ENCODE measurements at regions not wholly inside any gene's neighbourhood (a gene's known extent, or its start where the extent isn't known, plus 50 kb on each side); places are given as distances from the start of the nearest gene placed in this dataset.

DNA sequence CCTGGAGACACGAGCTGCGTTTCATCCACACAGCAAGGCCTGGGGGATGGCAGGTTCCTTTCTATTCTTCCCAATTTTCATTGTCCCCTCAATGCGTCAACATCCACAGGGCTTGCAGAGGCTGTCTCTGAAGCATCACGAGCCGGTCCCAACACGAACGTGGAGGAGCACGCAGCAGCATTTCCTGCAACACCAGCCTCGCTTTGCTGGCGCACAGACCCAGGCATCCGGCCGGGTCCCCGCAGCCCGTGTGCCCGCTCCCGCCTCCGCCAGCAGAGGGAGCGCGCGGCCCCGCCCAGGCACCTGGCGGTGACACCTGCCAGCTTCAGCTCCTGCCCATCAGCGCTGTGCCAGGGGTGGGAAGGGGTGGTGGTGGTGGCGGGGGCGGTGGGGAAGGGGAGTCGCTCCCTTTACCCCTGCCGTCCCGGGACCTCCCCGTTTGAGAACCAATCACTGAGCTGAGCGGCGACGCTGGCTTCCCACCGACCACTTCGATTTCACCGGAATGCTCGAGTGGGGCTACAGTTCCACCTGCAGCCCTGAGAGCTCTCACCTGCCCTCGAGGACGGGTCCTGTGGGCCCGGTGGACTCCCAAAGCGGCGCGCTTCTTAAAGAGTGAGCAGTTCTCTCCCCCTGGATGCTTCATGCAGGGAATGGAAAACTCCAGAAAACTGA is 464.5 kb downstream of the ICE1 start:
- TF ChIP-seq, protein P1, sequence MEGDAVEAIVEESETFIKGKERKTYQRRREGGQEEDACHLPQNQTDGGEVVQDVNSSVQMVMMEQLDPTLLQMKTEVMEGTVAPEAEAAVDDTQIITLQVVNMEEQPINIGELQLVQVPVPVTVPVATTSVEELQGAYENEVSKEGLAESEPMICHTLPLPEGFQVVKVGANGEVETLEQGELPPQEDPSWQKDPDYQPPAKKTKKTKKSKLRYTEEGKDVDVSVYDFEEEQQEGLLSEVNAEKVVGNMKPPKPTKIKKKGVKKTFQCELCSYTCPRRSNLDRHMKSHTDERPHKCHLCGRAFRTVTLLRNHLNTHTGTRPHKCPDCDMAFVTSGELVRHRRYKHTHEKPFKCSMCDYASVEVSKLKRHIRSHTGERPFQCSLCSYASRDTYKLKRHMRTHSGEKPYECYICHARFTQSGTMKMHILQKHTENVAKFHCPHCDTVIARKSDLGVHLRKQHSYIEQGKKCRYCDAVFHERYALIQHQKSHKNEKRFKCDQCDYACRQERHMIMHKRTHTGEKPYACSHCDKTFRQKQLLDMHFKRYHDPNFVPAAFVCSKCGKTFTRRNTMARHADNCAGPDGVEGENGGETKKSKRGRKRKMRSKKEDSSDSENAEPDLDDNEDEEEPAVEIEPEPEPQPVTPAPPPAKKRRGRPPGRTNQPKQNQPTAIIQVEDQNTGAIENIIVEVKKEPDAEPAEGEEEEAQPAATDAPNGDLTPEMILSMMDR (IDR thresholded peaks at IDR 0.05), result peak in 2 of 3 experiments; percentile 28 to 52
- TF ChIP-seq POLR2A (IDR thresholded peaks at IDR 0.05; ENCODE audit: low read depth), result no peak
